Urinary bladder (tissue), 3 donors: ENCODE measurements at regions not wholly inside any gene's neighbourhood (a gene's known extent, or its start where the extent isn't known, plus 50 kb on each side); places are given as distances from the start of the nearest gene placed in this dataset.

ENCODE experiments used
- DNase-seq: peaks from one replicate; pipeline ENCODE4 v3.0.0-alpha.2; 2015; ENCODE audit errors: extremely low spot score
- H3K27ac ChIP-seq: one replicate; pipeline ENCODE4 v1.5.1; 2013; ENCODE audit warnings: low read depth, mild to moderate bottlenecking, moderate library complexity
- H3K36me3 ChIP-seq: one replicate; pipeline ENCODE4 v1.6.1; 2013; ENCODE audit warnings: mild to moderate bottlenecking, moderate library complexity; ENCODE audit not compliant: insufficient read depth
- H3K4me1 ChIP-seq: one replicate; pipeline ENCODE4 v1.6.1; 2013; ENCODE audit warnings: mild to moderate bottlenecking, moderate library complexity; ENCODE audit not compliant: insufficient read depth
- H3K4me3 ChIP-seq: one replicate; pipeline ENCODE4 v1.5.1; 2013; ENCODE audit warnings: low read depth, low read length
- WGBS: extraction: QIAGEN DNeasy Blood & Tissue Kit; methylation state at CpG from one replicate; pipeline ENCODE4 v1.1.7; 2013; 5-methylcytosine and 5-hydroxymethylcytosine counted together
- donor health status: healthy with polysubstance abuse.
- donor health status: healthy.

DNA sequence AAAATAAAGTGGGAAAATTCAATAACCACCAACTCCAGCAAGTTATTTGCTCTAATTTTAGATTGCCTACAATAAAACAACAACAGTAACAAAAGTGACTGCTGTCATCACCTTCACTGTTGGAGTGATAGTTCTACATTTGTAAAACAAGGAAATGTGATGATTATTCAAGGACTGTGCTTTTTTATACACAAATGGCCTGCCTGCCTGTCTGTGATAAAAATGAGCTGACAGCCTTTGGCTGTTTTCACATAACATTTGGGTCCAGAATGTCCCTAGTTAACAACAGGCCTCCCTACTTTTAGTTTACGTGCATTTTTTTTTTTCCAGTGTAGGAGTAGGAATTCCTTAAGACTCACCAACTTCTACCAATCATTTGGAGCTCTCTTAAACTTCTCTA is 768.8 kb downstream of the PDCD6IP start:
- no peaks in the 10 kb centered on the region for H3K4me1 ChIP-seq
- no peaks in the 10 kb centered on the region for H3K36me3 ChIP-seq
- H3K4me3 ChIP-seq: no peak overlapping the region
- no peak for DNase-seq
- 42% methylated on average over 1 of the region's 1 CpG for WGBS
- no peak overlapping the region for H3K27ac ChIP-seq

GRCh38 chr3:34568766-34569165 is 770.3 kb downstream of the PDCD6IP start:
- H3K4me1 ChIP-seq: no peaks in the 10 kb centered on the region
- no peak for DNase-seq
- H3K4me3 ChIP-seq: no peak overlapping the region
- no peaks in the 10 kb centered on the region for H3K36me3 ChIP-seq
- WGBS: 62% methylated on average over 4 of the region's 4 CpGs
- H3K27ac ChIP-seq: no peak overlapping the region

GRCh38 chr3:34569437-34569836 is 771.0 kb downstream of the PDCD6IP start:
- Histone ChIP-seq H3K4me1 (no peaks in the 10 kb centered on the region), H3K36me3 (no peaks in the 10 kb centered on the region), H3K27ac (no peak overlapping the region), H3K4me3 (no peak overlapping the region)
- DNase-seq: no peak
- WGBS: 44% methylated on average over 1 of the region's 1 CpG

GRCh38 chr3:34570916-34571705 is 772.7 kb downstream of the PDCD6IP start:
- H3K4me1 ChIP-seq: no peaks in the 10 kb centered on the region
- 61% methylated on average over 4 of the region's 4 CpGs for WGBS
- no peaks in the 10 kb centered on the region for H3K36me3 ChIP-seq
- H3K27ac ChIP-seq: no peak overlapping the region
- DNase-seq: no peak
- H3K4me3 ChIP-seq: no peak overlapping the region

- Histone ChIP-seq H3K4me1 (no peaks in the 10 kb centered on the region), H3K27ac (no peak overlapping the region), H3K36me3 (no peaks in the 10 kb centered on the region), H3K4me3 (no peak overlapping the region)
- 96% methylated on average over 1 of the region's 1 CpG for WGBS
- DNase-seq: no peak
Observed at GRCh38 chr3:34571714-34572113, 773.3 kb downstream of the PDCD6IP start.

- Histone ChIP-seq H3K36me3 (no peaks in the 10 kb centered on the region), H3K4me3 (no peak overlapping the region), H3K27ac (no peak overlapping the region), H3K4me1 (no peaks in the 10 kb centered on the region)
- WGBS: 72% methylated on average over 3 of the region's 3 CpGs
- no peak for DNase-seq
Observed at GRCh38 chr3:34575776-34576175, 777.3 kb downstream of the PDCD6IP start.

GRCh38 chr3:34582055-34582454 is 783.6 kb downstream of the PDCD6IP start:
- no peak overlapping the region for H3K27ac ChIP-seq
- DNase-seq: no peak
- H3K4me3 ChIP-seq: no peak overlapping the region
- H3K36me3 ChIP-seq: no peaks in the 10 kb centered on the region
- H3K4me1 ChIP-seq: no peaks in the 10 kb centered on the region

DNA sequence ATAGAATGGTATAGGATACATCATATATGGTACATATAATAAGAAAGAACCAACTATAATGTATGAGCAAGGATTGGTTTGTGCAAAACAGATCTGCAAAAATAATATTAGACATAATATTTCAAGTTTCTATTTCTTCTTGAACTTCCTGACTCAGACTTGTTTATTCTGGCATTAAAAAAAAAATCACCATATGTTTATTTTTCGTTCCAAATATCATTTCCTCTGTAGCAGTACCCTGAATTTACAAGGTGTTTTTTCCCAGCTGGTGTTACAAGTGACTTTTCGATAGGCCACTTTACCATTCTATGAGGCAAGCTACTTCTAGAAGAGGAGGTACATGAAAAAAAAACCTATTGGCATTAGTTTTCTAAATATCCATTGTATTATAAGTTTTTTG is 785.0 kb downstream of the PDCD6IP start:
- Histone ChIP-seq H3K4me3 (no peak overlapping the region), H3K4me1 (no peaks in the 10 kb centered on the region), H3K27ac (no peak overlapping the region), H3K36me3 (no peaks in the 10 kb centered on the region)
- WGBS: 50% methylated on average over 2 of the region's 2 CpGs
- DNase-seq: no peak

DNA sequence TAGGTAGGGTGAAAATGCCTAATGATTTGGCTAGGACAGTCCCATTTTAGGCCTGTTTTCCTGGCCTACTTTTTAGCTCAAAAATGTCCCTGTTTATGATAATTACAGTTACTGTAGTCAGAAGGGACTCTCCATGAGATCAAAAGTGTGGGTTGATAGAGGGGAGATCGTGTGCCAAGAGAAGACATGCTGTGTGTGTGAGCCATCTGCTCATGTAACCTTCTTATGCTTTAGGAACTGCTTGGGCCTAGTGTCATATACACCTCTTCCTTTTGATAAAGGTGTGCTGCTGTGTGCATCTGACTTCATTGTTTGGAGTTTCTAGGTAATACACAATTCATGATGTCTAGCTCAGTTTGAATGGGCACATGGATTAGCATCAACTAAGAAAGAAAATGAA is 786.5 kb downstream of the PDCD6IP start:
- H3K4me3 ChIP-seq: no peak overlapping the region
- no peak for DNase-seq
- H3K27ac ChIP-seq: no peak overlapping the region
- H3K4me1 ChIP-seq: no peaks in the 10 kb centered on the region
- 73% methylated on average over 1 of the region's 1 CpG for WGBS
- H3K36me3 ChIP-seq: no peaks in the 10 kb centered on the region

DNA sequence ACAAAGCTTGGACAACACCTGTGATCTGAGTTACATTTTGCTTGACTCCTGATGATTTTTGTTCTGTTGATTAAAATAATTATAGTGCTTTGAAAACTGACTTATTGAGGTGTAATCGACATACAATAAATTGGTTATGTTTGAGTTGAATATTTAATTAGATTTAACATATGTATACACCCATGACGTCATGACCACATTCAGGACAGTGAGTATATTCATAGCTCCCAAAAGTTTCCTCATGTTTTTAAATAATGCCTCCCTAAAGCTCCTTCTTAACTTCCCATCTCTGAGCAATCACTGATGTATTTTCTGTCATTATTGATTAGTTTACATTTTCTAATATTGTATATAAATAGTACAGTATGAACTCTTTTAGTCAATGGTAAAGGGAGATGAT is 801.2 kb downstream of the PDCD6IP start:
- Histone ChIP-seq H3K27ac (no peak overlapping the region), H3K36me3 (no peaks in the 10 kb centered on the region), H3K4me3 (no peak overlapping the region), H3K4me1 (no peaks in the 10 kb centered on the region)
- DNase-seq: no peak
- WGBS: 80% methylated on average over 2 of the region's 2 CpGs

- DNase-seq: no peak
- Histone ChIP-seq H3K36me3 (no peaks in the 10 kb centered on the region), H3K4me1 (no peaks in the 10 kb centered on the region), H3K27ac (no peak overlapping the region), H3K4me3 (no peak overlapping the region)
- 74% methylated on average over 2 of the region's 2 CpGs for WGBS
Observed at GRCh38 chr3:34619990-34620389, 821.6 kb downstream of the PDCD6IP start.

GRCh38 chr3:34626699-34627098 is 828.3 kb downstream of the PDCD6IP start:
- H3K4me1 ChIP-seq: no peaks in the 10 kb centered on the region
- no peak for DNase-seq
- no peaks in the 10 kb centered on the region for H3K36me3 ChIP-seq
- H3K4me3 ChIP-seq: no peak overlapping the region
- H3K27ac ChIP-seq: no peak overlapping the region

DNA sequence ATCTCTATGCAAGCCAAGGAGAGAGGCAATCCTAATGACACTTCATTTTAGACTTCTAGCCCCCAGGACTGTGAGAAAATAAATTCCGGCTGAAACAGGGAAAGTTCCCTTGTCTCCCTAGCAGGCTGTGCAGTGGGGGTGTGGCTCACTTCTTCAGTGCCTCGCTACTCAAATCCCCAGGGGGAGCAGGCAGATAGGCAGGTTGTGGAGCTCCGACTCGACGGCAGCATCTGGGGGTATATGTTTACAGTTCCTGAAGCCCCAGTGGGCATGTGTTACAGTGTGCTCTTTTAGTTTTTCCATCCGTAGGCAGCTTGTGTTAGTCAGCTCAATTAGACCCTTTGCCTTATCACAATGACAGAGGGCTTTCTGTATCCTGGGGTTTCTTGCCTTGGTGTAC is 836.5 kb downstream of the PDCD6IP start:
- WGBS: 69% methylated on average over 6 of the region's 6 CpGs
- DNase-seq: no peak
- no peak overlapping the region for H3K27ac ChIP-seq

GRCh38 chr3:34635352-34635850 is 837.0 kb downstream of the PDCD6IP start:
- no peak overlapping the region for H3K27ac ChIP-seq
- 84% methylated on average over 11 of the region's 11 CpGs for WGBS
- no peak for DNase-seq
- no peak overlapping the region for H3K4me3 ChIP-seq
- no peaks in the 10 kb centered on the region for H3K36me3 ChIP-seq
- H3K4me1 ChIP-seq: no peaks in the 10 kb centered on the region

More for the DNA sequence above, 836.5 kb downstream of the PDCD6IP start:
- H3K4me3 ChIP-seq: no peak overlapping the region
- H3K36me3 ChIP-seq: no peaks in the 10 kb centered on the region
- no peaks in the 10 kb centered on the region for H3K4me1 ChIP-seq
